GM23338 (cell line): ENCODE measurements at regions not wholly inside any gene's neighbourhood (a gene's known extent, or its start where the extent isn't known, plus 50 kb on each side); places are given as distances from the start of the nearest gene placed in this dataset.

Source experiments
- ATAC-seq: fragments of 200-7000 bp; cut with Tn5 transposase; 3 replicates; pipeline ENCODE4 v1.9.1; 2020
- DNase-seq: peaks from one replicate; pipeline ENCODE4 v3.0.0-alpha.2; 2015; ENCODE audit warnings: low spot score
- H2AFZ ChIP-seq: fragments of 200-600 bp; sonication (generic); 2 replicates; pipeline ENCODE4 v1.8.0; 2016; ENCODE audit warnings: antibody characterized with exemption, mild to moderate bottlenecking, moderate library complexity
- H3F3A ChIP-seq: fragments of 200-600 bp; sonication (generic); replicated peaks from 2 replicates; pipeline ENCODE4 v1.8.0; 2017; ENCODE audit warnings: antibody characterized with exemption, mixed run types, low read depth
- H3K27ac ChIP-seq: fragments of 200-600 bp; sonication (generic); 2 replicates; pipeline ENCODE4 v1.6.1; 2016; ENCODE audit warnings: low read depth
- H3K27me3 ChIP-seq: fragments of 200-600 bp; sonication (generic); 2 replicates; pipeline ENCODE4 v1.8.0; 2016; ENCODE audit warnings: mild to moderate bottlenecking, mixed run types, moderate library complexity; ENCODE audit not compliant: insufficient read depth
- H3K36me3 ChIP-seq: fragments of 200-600 bp; sonication (generic); 2 replicates; pipeline ENCODE4 v1.8.0; 2016; ENCODE audit warnings: mild to moderate bottlenecking; ENCODE audit not compliant: insufficient read depth
- H3K4me1 ChIP-seq: fragments of 200-600 bp; sonication (generic); 2 replicates; pipeline ENCODE4 v1.8.0; 2016; ENCODE audit warnings: mild to moderate bottlenecking, moderate library complexity; ENCODE audit not compliant: insufficient read depth
- H3K4me2 ChIP-seq: fragments of 200-600 bp; sonication (generic); 2 replicates; pipeline ENCODE4 v1.7.1; 2017; ENCODE audit warnings: mixed run types
- H3K4me3 ChIP-seq: fragments of 200-600 bp; sonication (generic); 2 replicates; pipeline ENCODE4 v1.6.1; 2016; ENCODE audit warnings: mixed run types
- H3K79me2 ChIP-seq: fragments of 200-600 bp; sonication (generic); replicated peaks from 2 replicates; pipeline ENCODE4 v1.8.0; 2017; ENCODE audit warnings: mild to moderate bottlenecking; ENCODE audit not compliant: insufficient read depth
- H3K9me2 ChIP-seq: fragments of 200-600 bp; sonication (generic); 2 replicates; pipeline ENCODE4 v1.8.0; 2017; ENCODE audit not compliant: insufficient read depth
- H4K20me1 ChIP-seq: fragments of 200-600 bp; sonication (generic); replicated peaks from 2 replicates; pipeline ENCODE4 v1.8.0; 2017; ENCODE audit warnings: mild to moderate bottlenecking; ENCODE audit not compliant: insufficient read depth
- H3K27ac Mint-ChIP-seq: 2 replicates; pipeline ENCODE4 v1.8.0; 2020; ENCODE audit warnings: inconsistent platforms, mild to moderate bottlenecking, moderate library complexity, mixed read lengths
- H3K27me3 Mint-ChIP-seq: 3 replicates; pipeline ENCODE4 v1.8.0; 2022; ENCODE audit warnings: low read depth, mild to moderate bottlenecking, moderate library complexity, mixed read lengths, inconsistent platforms; ENCODE audit not compliant: insufficient read depth, poor library complexity
- H3K36me3 Mint-ChIP-seq: 3 replicates; pipeline ENCODE4 v1.8.0; 2021; ENCODE audit warnings: low read depth, mild to moderate bottlenecking, inconsistent platforms, moderate library complexity, mixed read lengths
- H3K4me1 Mint-ChIP-seq: 3 replicates; pipeline ENCODE4 v1.8.0; 2020; ENCODE audit warnings: mild to moderate bottlenecking, inconsistent platforms, mixed read lengths
- H3K4me3 Mint-ChIP-seq: 3 replicates; pipeline ENCODE4 v1.8.0; 2021; ENCODE audit warnings: moderate library complexity, mild to moderate bottlenecking, inconsistent platforms, mixed read lengths
- H3K9me3 Mint-ChIP-seq: 3 replicates; pipeline ENCODE4 v1.8.0; 2020; ENCODE audit warnings: moderate library complexity, mild to moderate bottlenecking, inconsistent platforms, mixed read lengths
- EZH2 ChIP-seq: fragments of 200-600 bp; sonication (generic); IDR thresholded peaks from one replicate; pipeline ENCODE4 v1.8.0; 2017; ENCODE audit warnings: antibody characterized with exemption, mild to moderate bottlenecking, low read depth; ENCODE audit not compliant: unreplicated experiment
- EZH2phosphoT487 ChIP-seq: fragments of 200-600 bp; sonication (generic); IDR thresholded peaks from one replicate; pipeline ENCODE4 v1.8.1; 2018; ENCODE audit warnings: antibody characterized with exemption; ENCODE audit not compliant: unreplicated experiment
- JUNB ChIP-seq: IDR thresholded peaks from one replicate; pipeline ENCODE4 v1.6.1; 2016; ENCODE audit warnings: antibody characterized with exemption; ENCODE audit not compliant: unreplicated experiment
- NANOG ChIP-seq: IDR thresholded peaks from 2 replicates; pipeline ENCODE4 v1.6.1; 2016; ENCODE audit warnings: antibody characterized with exemption, borderline replicate concordance
- POLR2AphosphoS5 ChIP-seq: IDR thresholded peaks from 2 replicates; pipeline ENCODE4 v1.6.1; 2016; ENCODE audit warnings: antibody characterized with exemption, low read depth
- STAT1 ChIP-seq: IDR thresholded peaks from one replicate; pipeline ENCODE4 v1.6.1; 2016; ENCODE audit warnings: antibody characterized with exemption; ENCODE audit not compliant: unreplicated experiment
- ZNF331 ChIP-seq: fragments of 250-450 bp; sonication (Bioruptor Pico); IDR thresholded peaks from 2 replicates; pipeline ENCODE4 v1.5.0; 2020; ENCODE audit warnings: low read depth, mild to moderate bottlenecking, moderate library complexity
- TF ChIP-seq, protein P1 (sequence below), 2 experiments: fragments of 200-600 bp in 1 of 2; sonication (generic) in 1 of 2; conservative IDR thresholded peaks; 2 replicates each; pipeline versions ENCODE4 v1.5.1 to v1.6.1; 2016 to 2017; ENCODE audit warnings: antibody characterized with exemption in 2 of 2, low read depth in 2 of 2, mild to moderate bottlenecking in 2 of 2, moderate library complexity in 1 of 2
- TF ChIP-seq, protein P2 (sequence below): fragments of 250-450 bp; sonication (Bioruptor Pico); IDR thresholded peaks from 2 replicates; pipeline ENCODE4 v1.5.0; 2020; ENCODE audit warnings: mild to moderate bottlenecking, moderate library complexity
- TF ChIP-seq, protein P3 (sequence below): IDR thresholded peaks from one replicate; pipeline ENCODE4 v1.6.1; 2018; ENCODE audit warnings: antibody characterized with exemption; ENCODE audit not compliant: unreplicated experiment
- TF ChIP-seq, protein P4 (sequence below): IDR thresholded peaks from 2 replicates; pipeline ENCODE4 v1.6.1; 2016; ENCODE audit warnings: antibody characterized with exemption

DNA sequence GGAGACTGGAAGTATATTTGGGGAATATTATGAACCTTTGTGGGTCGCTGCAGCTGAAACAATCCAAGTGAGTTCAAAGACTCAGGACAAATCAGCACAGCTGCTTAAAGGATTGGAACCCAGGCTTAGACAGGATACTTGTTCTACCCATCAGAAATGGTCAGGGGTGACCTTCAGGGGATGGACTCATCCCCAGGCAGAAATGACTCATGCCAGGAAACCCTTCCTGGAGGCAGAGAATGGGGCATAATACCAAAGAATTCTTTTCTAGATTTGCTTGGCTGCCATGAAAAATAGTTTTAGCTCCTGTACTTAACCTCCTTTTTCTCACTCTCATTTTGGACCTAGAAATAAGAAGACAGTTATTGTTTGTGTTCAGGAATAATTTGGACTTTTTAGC, 425.5 kb downstream of the TSN start:
- Histone ChIP-seq H3K4me2 (no peak overlapping the region), H3K27ac (no peak overlapping the region), H2AFZ (no peak overlapping the region), H3K9me2 (peaks cover 3% of the 10 kb centered on the region; the same call in 1 of the 2 replicates), H3F3A (no peaks in the 10 kb centered on the region), H3K4me1 (no peaks in the 10 kb centered on the region), H3K4me3 (no peak overlapping the region), H3K79me2 (no peaks in the 10 kb centered on the region), H3K36me3 (no peaks in the 10 kb centered on the region), H3K27me3 (no peaks in the 10 kb centered on the region), H4K20me1 (no peaks in the 10 kb centered on the region)
- ATAC-seq (no peak), DNase-seq (no peak)
- no peak overlapping the region for H3K27ac Mint-ChIP-seq
- H3K9me3 Mint-ChIP-seq, result peaks cover 22% of the 10 kb centered on the region
- no peaks in the 10 kb centered on the region; the same call in 2 of the 3 replicates for H3K4me1 Mint-ChIP-seq
- H3K4me3 Mint-ChIP-seq, result no peak overlapping the region
- TF ChIP-seq, protein P1, sequence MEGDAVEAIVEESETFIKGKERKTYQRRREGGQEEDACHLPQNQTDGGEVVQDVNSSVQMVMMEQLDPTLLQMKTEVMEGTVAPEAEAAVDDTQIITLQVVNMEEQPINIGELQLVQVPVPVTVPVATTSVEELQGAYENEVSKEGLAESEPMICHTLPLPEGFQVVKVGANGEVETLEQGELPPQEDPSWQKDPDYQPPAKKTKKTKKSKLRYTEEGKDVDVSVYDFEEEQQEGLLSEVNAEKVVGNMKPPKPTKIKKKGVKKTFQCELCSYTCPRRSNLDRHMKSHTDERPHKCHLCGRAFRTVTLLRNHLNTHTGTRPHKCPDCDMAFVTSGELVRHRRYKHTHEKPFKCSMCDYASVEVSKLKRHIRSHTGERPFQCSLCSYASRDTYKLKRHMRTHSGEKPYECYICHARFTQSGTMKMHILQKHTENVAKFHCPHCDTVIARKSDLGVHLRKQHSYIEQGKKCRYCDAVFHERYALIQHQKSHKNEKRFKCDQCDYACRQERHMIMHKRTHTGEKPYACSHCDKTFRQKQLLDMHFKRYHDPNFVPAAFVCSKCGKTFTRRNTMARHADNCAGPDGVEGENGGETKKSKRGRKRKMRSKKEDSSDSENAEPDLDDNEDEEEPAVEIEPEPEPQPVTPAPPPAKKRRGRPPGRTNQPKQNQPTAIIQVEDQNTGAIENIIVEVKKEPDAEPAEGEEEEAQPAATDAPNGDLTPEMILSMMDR (conservative IDR thresholded peaks at IDR 0.05; ENCODE audit: low read depth in 2 of 2), result no peak
- TF ChIP-seq STAT1, result no peak
- TF ChIP-seq, protein P2, sequence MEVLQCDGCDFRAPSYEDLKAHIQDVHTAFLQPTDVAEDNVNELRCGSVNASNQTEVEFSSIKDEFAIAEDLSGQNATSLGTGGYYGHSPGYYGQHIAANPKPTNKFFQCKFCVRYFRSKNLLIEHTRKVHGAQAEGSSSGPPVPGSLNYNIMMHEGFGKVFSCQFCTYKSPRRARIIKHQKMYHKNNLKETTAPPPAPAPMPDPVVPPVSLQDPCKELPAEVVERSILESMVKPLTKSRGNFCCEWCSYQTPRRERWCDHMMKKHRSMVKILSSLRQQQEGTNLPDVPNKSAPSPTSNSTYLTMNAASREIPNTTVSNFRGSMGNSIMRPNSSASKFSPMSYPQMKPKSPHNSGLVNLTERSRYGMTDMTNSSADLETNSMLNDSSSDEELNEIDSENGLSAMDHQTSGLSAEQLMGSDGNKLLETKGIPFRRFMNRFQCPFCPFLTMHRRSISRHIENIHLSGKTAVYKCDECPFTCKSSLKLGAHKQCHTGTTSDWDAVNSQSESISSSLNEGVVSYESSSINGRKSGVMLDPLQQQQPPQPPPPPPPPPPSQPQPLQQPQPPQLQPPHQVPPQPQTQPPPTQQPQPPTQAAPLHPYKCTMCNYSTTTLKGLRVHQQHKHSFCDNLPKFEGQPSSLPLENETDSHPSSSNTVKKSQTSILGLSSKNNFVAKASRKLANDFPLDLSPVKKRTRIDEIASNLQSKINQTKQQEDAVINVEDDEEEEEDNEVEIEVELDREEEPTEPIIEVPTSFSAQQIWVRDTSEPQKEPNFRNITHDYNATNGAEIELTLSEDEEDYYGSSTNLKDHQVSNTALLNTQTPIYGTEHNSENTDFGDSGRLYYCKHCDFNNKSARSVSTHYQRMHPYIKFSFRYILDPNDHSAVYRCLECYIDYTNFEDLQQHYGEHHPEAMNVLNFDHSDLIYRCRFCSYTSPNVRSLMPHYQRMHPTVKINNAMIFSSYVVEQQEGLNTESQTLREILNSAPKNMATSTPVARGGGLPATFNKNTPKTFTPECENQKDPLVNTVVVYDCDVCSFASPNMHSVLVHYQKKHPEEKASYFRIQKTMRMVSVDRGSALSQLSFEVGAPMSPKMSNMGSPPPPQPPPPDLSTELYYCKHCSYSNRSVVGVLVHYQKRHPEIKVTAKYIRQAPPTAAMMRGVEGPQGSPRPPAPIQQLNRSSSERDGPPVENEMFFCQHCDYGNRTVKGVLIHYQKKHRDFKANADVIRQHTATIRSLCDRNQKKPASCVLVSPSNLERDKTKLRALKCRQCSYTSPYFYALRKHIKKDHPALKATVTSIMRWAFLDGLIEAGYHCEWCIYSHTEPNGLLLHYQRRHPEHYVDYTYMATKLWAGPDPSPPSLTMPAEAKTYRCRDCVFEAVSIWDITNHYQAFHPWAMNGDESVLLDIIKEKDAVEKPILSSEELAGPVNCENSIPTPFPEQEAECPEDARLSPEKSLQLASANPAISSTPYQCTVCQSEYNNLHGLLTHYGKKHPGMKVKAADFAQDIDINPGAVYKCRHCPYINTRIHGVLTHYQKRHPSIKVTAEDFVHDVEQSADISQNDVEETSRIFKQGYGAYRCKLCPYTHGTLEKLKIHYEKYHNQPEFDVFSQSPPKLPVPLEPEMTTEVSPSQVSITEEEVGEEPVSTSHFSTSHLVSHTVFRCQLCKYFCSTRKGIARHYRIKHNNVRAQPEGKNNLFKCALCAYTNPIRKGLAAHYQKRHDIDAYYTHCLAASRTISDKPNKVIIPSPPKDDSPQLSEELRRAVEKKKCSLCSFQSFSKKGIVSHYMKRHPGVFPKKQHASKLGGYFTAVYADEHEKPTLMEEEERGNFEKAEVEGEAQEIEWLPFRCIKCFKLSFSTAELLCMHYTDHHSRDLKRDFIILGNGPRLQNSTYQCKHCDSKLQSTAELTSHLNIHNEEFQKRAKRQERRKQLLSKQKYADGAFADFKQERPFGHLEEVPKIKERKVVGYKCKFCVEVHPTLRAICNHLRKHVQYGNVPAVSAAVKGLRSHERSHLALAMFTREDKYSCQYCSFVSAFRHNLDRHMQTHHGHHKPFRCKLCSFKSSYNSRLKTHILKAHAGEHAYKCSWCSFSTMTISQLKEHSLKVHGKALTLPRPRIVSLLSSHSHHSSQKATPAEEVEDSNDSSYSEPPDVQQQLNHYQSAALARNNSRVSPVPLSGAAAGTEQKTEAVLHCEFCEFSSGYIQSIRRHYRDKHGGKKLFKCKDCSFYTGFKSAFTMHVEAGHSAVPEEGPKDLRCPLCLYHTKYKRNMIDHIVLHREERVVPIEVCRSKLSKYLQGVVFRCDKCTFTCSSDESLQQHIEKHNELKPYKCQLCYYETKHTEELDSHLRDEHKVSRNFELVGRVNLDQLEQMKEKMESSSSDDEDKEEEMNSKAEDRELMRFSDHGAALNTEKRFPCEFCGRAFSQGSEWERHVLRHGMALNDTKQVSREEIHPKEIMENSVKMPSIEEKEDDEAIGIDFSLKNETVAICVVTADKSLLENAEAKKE (CRISPR knock-in tag), result no peak
- TF ChIP-seq, protein P3, sequence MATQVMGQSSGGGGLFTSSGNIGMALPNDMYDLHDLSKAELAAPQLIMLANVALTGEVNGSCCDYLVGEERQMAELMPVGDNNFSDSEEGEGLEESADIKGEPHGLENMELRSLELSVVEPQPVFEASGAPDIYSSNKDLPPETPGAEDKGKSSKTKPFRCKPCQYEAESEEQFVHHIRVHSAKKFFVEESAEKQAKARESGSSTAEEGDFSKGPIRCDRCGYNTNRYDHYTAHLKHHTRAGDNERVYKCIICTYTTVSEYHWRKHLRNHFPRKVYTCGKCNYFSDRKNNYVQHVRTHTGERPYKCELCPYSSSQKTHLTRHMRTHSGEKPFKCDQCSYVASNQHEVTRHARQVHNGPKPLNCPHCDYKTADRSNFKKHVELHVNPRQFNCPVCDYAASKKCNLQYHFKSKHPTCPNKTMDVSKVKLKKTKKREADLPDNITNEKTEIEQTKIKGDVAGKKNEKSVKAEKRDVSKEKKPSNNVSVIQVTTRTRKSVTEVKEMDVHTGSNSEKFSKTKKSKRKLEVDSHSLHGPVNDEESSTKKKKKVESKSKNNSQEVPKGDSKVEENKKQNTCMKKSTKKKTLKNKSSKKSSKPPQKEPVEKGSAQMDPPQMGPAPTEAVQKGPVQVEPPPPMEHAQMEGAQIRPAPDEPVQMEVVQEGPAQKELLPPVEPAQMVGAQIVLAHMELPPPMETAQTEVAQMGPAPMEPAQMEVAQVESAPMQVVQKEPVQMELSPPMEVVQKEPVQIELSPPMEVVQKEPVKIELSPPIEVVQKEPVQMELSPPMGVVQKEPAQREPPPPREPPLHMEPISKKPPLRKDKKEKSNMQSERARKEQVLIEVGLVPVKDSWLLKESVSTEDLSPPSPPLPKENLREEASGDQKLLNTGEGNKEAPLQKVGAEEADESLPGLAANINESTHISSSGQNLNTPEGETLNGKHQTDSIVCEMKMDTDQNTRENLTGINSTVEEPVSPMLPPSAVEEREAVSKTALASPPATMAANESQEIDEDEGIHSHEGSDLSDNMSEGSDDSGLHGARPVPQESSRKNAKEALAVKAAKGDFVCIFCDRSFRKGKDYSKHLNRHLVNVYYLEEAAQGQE, result no peak
- no peak for TF ChIP-seq JUNB
- no peak for TF ChIP-seq POLR2AphosphoS5
- TF ChIP-seq ZNF331, result no peak
- TF ChIP-seq EZH2, result no peak
- no peak for TF ChIP-seq EZH2phosphoT487
- TF ChIP-seq, protein P4, sequence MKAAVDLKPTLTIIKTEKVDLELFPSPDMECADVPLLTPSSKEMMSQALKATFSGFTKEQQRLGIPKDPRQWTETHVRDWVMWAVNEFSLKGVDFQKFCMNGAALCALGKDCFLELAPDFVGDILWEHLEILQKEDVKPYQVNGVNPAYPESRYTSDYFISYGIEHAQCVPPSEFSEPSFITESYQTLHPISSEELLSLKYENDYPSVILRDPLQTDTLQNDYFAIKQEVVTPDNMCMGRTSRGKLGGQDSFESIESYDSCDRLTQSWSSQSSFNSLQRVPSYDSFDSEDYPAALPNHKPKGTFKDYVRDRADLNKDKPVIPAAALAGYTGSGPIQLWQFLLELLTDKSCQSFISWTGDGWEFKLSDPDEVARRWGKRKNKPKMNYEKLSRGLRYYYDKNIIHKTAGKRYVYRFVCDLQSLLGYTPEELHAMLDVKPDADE, result no peak
- no peak for TF ChIP-seq NANOG
- peaks cover 2% of the 10 kb centered on the region; the same call in 1 of the 3 replicates for H3K36me3 Mint-ChIP-seq
- no peaks in the 10 kb centered on the region for H3K27me3 Mint-ChIP-seq
